Trophoblast cell (in vitro differentiated cells and primary cell): ENCODE measurements at regions not wholly inside any gene's neighbourhood (a gene's known extent, or its start where the extent isn't known, plus 50 kb on each side); places are given as distances from the start of the nearest gene placed in this dataset.
A peak's percentile ranks its signal among the peaks of the same experiment; 100 is the strongest.

ENCODE experiments used
- DNase-seq, 2 donors: peaks; one replicate each; pipeline ENCODE4 v3.0.0-alpha.2; 2016
- H2AFZ ChIP-seq: 2 replicates; pipeline ENCODE4 v1.6.1; 2013; ENCODE audit warnings: low read length, moderate library complexity, mild to moderate bottlenecking; ENCODE audit not compliant: insufficient read depth, poor library complexity
- H2AK5ac ChIP-seq: 2 replicates; pipeline ENCODE4 v1.6.1; 2013; ENCODE audit warnings: mild to moderate bottlenecking, low read length
- H2BK120ac ChIP-seq: 2 replicates; pipeline ENCODE4 v1.6.1; 2013; ENCODE audit warnings: low read length, mild to moderate bottlenecking, moderate library complexity; ENCODE audit not compliant: insufficient read depth, poor library complexity
- H2BK12ac ChIP-seq: 2 replicates; pipeline ENCODE4 v1.6.1; 2013; ENCODE audit warnings: mild to moderate bottlenecking, low read length, moderate library complexity
- H2BK5ac ChIP-seq: 2 replicates; pipeline ENCODE4 v1.6.1; 2013; ENCODE audit warnings: low read length, low read depth, moderate library complexity, mild to moderate bottlenecking; ENCODE audit not compliant: poor library complexity
- H3K14ac ChIP-seq: 2 replicates; pipeline ENCODE4 v1.6.1; 2013; ENCODE audit warnings: mild to moderate bottlenecking, low read length
- H3K18ac ChIP-seq: 2 replicates; pipeline ENCODE4 v1.6.1; 2013; ENCODE audit warnings: mild to moderate bottlenecking, low read length
- H3K23ac ChIP-seq: 2 replicates; pipeline ENCODE4 v1.6.1; 2013; ENCODE audit warnings: low read length
- H3K27ac ChIP-seq: 2 replicates; pipeline ENCODE4 v1.5.1; 2013; ENCODE audit warnings: low read depth, mild to moderate bottlenecking, inconsistent platforms, low read length, moderate library complexity
- H3K27me3 ChIP-seq: 2 replicates; pipeline ENCODE4 v1.6.1; 2013; ENCODE audit warnings: inconsistent platforms, mild to moderate bottlenecking, low read length, moderate library complexity; ENCODE audit not compliant: insufficient read depth
- H3K36me3 ChIP-seq, 2 experiments: 1 replicate in 1 of 2; 2 replicates in 1 of 2; pipeline ENCODE4 v1.6.1; 2013; ENCODE audit warnings: low read length in 2 of 2, mild to moderate bottlenecking in 2 of 2, moderate library complexity in 1 of 2; ENCODE audit not compliant: insufficient read depth in 2 of 2, control insufficient read depth in 1 of 2
- H3K4ac ChIP-seq: 2 replicates; pipeline ENCODE4 v1.6.1; 2013; ENCODE audit warnings: low read depth, mild to moderate bottlenecking, low read length, moderate library complexity
- H3K4me1 ChIP-seq, 2 experiments: 1 replicate in 1 of 2; 2 replicates in 1 of 2; pipeline ENCODE4 v1.6.1; 2013; ENCODE audit warnings: low read length in 2 of 2, mild to moderate bottlenecking in 2 of 2, moderate library complexity in 1 of 2; ENCODE audit not compliant: insufficient read depth in 2 of 2, control insufficient read depth in 1 of 2
- H3K4me2 ChIP-seq: 2 replicates; pipeline ENCODE4 v1.6.1; 2013; ENCODE audit warnings: inconsistent platforms, mild to moderate bottlenecking, low read length, moderate library complexity
- H3K4me3 ChIP-seq: 2 replicates; pipeline ENCODE4 v1.5.1; 2013; ENCODE audit warnings: mild to moderate bottlenecking, low read depth, low read length, inconsistent platforms
- H3K79me1 ChIP-seq: one replicate; pipeline ENCODE4 v1.6.1; 2013; ENCODE audit warnings: low read length
- H3K79me2 ChIP-seq: 2 replicates; pipeline ENCODE4 v1.6.1; 2013; ENCODE audit warnings: low read length, mild to moderate bottlenecking; ENCODE audit not compliant: control insufficient read depth, insufficient read depth, poor library complexity
- H3K9ac ChIP-seq: 2 replicates; pipeline ENCODE4 v1.6.1; 2013; ENCODE audit warnings: mild to moderate bottlenecking, low read length
- H3K9me3 ChIP-seq: 2 replicates; pipeline ENCODE4 v1.6.1; 2013; ENCODE audit warnings: low read depth, mild to moderate bottlenecking, control low read depth, inconsistent platforms, low read length; ENCODE audit not compliant: insufficient read depth
- H4K12ac ChIP-seq: 2 replicates; pipeline ENCODE4 v1.6.1; 2013; ENCODE audit warnings: low read depth, mild to moderate bottlenecking, low read length, moderate library complexity
- H4K8ac ChIP-seq: 2 replicates; pipeline ENCODE4 v1.6.1; 2013; ENCODE audit warnings: low read depth, mild to moderate bottlenecking, low read length, moderate library complexity
- H4K91ac ChIP-seq: one replicate; pipeline ENCODE4 v1.6.1; 2013; ENCODE audit warnings: low read depth, mild to moderate bottlenecking, low read length, moderate library complexity
- WGBS: extraction: QIAGEN DNeasy Blood & Tissue Kit; methylation state at CpG from one replicate; pipeline ENCODE4 v1.1.7; 2013; ENCODE audit warnings: missing lambda C conversion rate; ENCODE audit not compliant: insufficient read length, insufficient coverage; ENCODE audit errors: extremely low coverage; 5-methylcytosine and 5-hydroxymethylcytosine counted together

DNA sequence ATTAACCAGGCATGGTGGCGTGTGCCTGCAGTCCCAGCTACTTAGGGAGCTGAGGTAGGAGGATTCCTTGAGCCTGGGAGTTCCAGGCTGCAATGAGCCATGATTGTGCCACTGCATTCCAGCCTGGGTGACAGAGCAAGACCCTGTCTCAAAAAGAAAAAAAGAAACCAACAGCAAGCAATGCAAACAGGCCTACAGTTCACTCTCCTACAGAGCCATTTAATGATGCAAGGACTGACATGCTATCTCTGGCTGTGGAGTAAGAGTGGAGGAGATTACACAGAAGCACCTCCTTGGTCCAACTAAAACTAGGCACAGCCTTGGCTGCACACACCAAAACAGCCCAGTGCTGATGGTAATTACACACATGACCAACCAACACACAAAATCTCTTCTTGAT is 127.5 kb upstream of the SOD1 start:
- Histone ChIP-seq H3K18ac (no peak overlapping the region), H4K8ac (no peak overlapping the region), H2BK5ac (no peak overlapping the region), H3K9me3 (no peaks in the 10 kb centered on the region), H2AK5ac (no peak overlapping the region), H3K4ac (no peak overlapping the region), H3K9ac (no peak overlapping the region), H2BK120ac (no peak overlapping the region), H3K23ac (no peak overlapping the region), H3K36me3 (no peaks in the 10 kb centered on the region), H3K27me3 (no peaks in the 10 kb centered on the region), H3K79me2 (no peaks in the 10 kb centered on the region), H3K14ac (no peak overlapping the region), H3K27ac (peak overlapping the region; percentile 8), H2AFZ (no peak overlapping the region), H2BK12ac (no peak overlapping the region), H3K4me1 (peaks cover 20 to 23% of the 10 kb centered on the region in 2 experiments), H3K4me3 (no peak overlapping the region), H3K79me1 (peaks cover 3% of the 10 kb centered on the region), H4K12ac (no peak overlapping the region), H3K4me2 (no peak overlapping the region), H4K91ac (no peak overlapping the region)
- no CpG with 5 or more reads among the region's 1 CpG for WGBS
- DNase-seq, result peak in 1 of 2 donors; percentile 39

DNA sequence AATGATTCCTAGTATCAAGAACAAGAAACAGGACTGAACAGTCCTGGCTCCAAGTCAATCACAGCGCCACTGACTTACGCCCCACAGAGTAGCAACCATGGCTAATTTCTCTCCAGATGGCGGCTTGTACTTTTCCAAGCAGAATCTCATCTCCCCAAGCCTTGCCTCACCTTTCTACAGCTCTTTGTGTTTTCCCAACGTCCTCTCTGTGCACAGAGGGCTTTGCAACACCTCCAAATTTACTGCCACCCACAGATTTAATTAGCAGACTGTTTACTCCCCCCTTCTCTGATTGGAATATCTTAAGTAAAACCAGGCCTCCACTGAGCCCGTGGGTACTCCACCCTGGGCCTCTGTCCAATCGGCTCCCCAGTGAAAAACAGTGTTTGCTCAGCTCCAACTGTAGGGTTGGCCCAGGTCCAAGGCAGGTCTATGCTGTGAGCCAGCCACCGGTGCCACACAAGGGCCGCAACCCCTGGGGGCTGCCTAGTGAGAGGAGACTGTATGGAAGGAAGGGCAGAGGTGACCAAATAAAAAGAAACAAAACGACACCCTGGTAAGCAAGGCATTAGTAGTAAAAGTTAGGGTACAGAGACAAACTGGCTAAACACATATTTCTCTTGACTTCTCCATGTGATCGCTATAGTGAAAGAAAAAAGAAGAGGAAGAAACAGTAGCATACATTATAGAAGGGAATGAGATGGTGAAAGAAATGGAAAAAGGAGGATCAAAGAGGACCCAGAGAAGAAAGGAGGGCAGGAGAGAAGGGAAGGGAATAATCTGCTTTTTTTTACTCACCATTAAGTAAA is 128.4 kb upstream of the SOD1 start:
- Histone ChIP-seq H4K8ac (peak overlapping the region; percentile 66), H3K4me2 (no peak overlapping the region), H3K27ac (no peak overlapping the region), H3K36me3 (no peaks in the 10 kb centered on the region), H2BK5ac (no peak overlapping the region), H2BK120ac (no peak overlapping the region), H3K27me3 (no peaks in the 10 kb centered on the region), H3K79me2 (no peaks in the 10 kb centered on the region), H3K4me3 (no peak overlapping the region), H3K79me1 (peaks cover 3% of the 10 kb centered on the region), H3K4ac (no peak overlapping the region), H3K9me3 (no peaks in the 10 kb centered on the region), H3K9ac (no peak overlapping the region), H3K23ac (no peak overlapping the region), H2AK5ac (peak overlapping the region; percentile 52), H2BK12ac (peak overlapping the region; percentile 87), H2AFZ (no peak overlapping the region), H3K14ac (peak overlapping the region; percentile 81), H4K12ac (no peak overlapping the region), H3K4me1 (peaks cover 20 to 23% of the 10 kb centered on the region in 2 experiments), H3K18ac (no peak overlapping the region), H4K91ac (no peak overlapping the region)
- no peak for DNase-seq
- WGBS, result no CpG with 5 or more reads among the region's 10 CpGs

DNA sequence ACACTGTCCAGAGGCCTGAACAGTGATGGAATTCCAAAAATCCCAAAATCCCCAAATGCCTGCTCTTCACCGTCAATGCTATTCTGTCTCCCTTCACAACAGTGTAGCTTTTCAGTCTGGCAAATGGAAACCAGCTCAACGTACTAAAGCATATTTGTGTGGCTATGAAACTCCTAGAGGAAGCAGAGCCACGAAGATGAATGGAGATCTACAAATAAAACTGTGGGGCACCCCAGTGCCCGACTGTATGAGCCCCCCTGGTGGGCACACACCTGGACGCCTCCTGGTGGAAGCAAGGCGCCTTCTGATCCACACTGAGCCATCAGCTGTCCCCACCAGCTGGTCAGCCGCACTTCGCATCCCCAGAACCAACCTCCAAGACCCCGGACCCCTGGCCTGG is 129.1 kb upstream of the SOD1 start:
- H3K4me1 ChIP-seq, result peaks cover 22 to 23% of the 10 kb centered on the region in 2 experiments
- H3K27ac ChIP-seq, result peak overlapping the region; percentile 55
- H3K79me2 ChIP-seq, result no peaks in the 10 kb centered on the region
- no peak overlapping the region for H3K23ac ChIP-seq
- H3K4me3 ChIP-seq, result no peak overlapping the region
- no peak overlapping the region for H2AK5ac ChIP-seq
- H3K9ac ChIP-seq, result no peak overlapping the region
- peaks cover 3% of the 10 kb centered on the region for H3K79me1 ChIP-seq
- no CpG with 5 or more reads among the region's 9 CpGs for WGBS
- H3K4me2 ChIP-seq, result no peak overlapping the region
- no peaks in the 10 kb centered on the region for H3K36me3 ChIP-seq
- no peak overlapping the region for H4K12ac ChIP-seq
- no peak for DNase-seq
- peak overlapping the region; percentile 58 for H3K18ac ChIP-seq
- H2BK5ac ChIP-seq, result no peak overlapping the region
- H2AFZ ChIP-seq, result no peak overlapping the region
- no peak overlapping the region for H3K14ac ChIP-seq
- peak overlapping the region; percentile 20 for H4K91ac ChIP-seq
- H3K27me3 ChIP-seq, result no peaks in the 10 kb centered on the region
- H3K9me3 ChIP-seq, result no peaks in the 10 kb centered on the region
- H2BK120ac ChIP-seq, result peak overlapping the region; percentile 57
- H3K4ac ChIP-seq, result no peak overlapping the region
- H2BK12ac ChIP-seq, result peak overlapping the region; percentile 51
- no peak overlapping the region for H4K8ac ChIP-seq

DNA sequence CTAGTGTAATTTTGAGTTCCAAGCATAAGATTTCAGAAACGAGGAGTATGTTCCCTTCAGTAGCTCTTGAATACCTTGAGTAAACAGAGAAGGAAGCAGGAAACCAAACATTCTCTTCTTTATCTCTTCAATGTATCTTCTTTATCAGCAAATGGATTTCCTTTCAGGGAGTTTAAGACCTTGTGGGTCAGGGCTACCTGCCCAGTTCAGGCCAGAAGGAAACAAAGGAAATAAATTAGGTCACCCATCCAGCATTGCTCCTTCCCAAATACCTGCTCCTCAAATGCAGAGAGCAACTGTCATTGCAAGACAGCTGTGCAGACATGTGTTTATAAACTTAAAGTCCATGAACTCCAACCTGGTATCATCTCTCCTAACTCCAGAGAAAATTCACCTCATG is 130.1 kb upstream of the SOD1 start:
- Histone ChIP-seq H2BK120ac (no peak overlapping the region), H4K12ac (no peak overlapping the region)
- no CpG with 5 or more reads among the region's 1 CpG for WGBS

More for the DNA sequence above, 130.1 kb upstream of the SOD1 start:
- Histone ChIP-seq H4K91ac (no peak overlapping the region), H3K18ac (no peak overlapping the region), H3K4me1 (peaks cover 22 to 23% of the 10 kb centered on the region in 2 experiments), H3K36me3 (no peaks in the 10 kb centered on the region), H3K4me3 (no peak overlapping the region), H2AFZ (no peak overlapping the region), H3K27ac (peak overlapping the region; percentile 55), H3K27me3 (no peaks in the 10 kb centered on the region), H2BK12ac (no peak overlapping the region), H2BK5ac (no peak overlapping the region), H4K8ac (no peak overlapping the region), H3K4me2 (peak overlapping the region; percentile 6), H3K4ac (no peak overlapping the region), H3K79me1 (peaks cover 3% of the 10 kb centered on the region), H3K79me2 (no peaks in the 10 kb centered on the region), H3K23ac (no peak overlapping the region), H3K9me3 (no peaks in the 10 kb centered on the region), H3K14ac (no peak overlapping the region), H3K9ac (no peak overlapping the region), H2AK5ac (no peak overlapping the region)
- DNase-seq, result peak in 1 of 2 donors; percentile 40
